ENCODE measurements at regions not wholly inside any gene's neighbourhood (a gene's known extent, or its start where the extent isn't known, plus 50 kb on each side); places are given as distances from the start of the nearest gene placed in this dataset.

DNA sequence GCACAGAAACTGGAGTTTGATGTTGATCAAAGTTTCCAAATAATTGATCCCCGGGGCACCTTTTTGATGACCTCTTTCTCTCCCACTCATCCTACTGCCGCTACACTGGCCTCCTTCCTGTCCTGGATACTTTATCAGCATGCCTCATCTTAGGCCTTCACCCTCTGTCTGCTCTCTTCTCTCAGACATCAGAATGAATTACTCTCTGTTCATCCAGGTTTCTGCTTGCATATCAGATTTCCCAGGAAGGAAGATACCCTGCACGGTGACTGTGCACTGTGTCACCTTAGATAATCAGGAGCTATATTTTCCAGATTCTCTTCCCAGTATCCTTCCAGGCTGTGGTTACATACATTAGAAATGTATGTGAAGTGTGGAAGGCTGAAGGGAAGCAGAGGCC, 397.0 kb downstream of the DIRAS2 start:
- TF ChIP-seq, protein P1, sequence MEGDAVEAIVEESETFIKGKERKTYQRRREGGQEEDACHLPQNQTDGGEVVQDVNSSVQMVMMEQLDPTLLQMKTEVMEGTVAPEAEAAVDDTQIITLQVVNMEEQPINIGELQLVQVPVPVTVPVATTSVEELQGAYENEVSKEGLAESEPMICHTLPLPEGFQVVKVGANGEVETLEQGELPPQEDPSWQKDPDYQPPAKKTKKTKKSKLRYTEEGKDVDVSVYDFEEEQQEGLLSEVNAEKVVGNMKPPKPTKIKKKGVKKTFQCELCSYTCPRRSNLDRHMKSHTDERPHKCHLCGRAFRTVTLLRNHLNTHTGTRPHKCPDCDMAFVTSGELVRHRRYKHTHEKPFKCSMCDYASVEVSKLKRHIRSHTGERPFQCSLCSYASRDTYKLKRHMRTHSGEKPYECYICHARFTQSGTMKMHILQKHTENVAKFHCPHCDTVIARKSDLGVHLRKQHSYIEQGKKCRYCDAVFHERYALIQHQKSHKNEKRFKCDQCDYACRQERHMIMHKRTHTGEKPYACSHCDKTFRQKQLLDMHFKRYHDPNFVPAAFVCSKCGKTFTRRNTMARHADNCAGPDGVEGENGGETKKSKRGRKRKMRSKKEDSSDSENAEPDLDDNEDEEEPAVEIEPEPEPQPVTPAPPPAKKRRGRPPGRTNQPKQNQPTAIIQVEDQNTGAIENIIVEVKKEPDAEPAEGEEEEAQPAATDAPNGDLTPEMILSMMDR (IDR thresholded peaks at IDR 0.05; ENCODE audit: low read length, missing control alignments) = no peak
- no peak for DNase-seq (ENCODE audit: low read depth)
- H3K4me3 ChIP-seq (replicated peaks; ENCODE audit: low read depth, low read length) = no peak overlapping the region

DNA sequence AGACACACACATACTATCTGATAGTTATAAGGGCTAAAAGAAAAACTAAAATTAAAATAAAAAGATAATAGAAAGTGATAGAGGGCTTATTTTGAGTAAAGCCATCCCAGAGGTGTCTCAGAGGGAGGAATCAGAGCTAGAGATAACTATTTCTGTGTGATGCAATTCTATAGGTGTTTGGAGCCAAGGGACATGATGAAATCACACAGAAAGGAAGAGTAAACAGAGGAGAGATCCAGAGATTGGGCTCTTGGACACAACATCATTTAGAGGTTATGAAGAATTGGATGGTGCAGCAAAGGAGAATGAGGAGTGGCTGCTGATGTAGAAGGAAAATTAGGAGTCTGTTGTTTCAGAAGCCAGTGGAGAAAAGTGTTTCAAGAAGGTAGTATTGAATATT, 393.5 kb downstream of the DIRAS2 start:
- no peak for DNase-seq (ENCODE audit: low read depth)
- TF ChIP-seq, protein P1 (IDR thresholded peaks at IDR 0.05; ENCODE audit: low read length, missing control alignments) = no peak
- no peak overlapping the region for H3K4me3 ChIP-seq (replicated peaks; ENCODE audit: low read depth, low read length)

DNA sequence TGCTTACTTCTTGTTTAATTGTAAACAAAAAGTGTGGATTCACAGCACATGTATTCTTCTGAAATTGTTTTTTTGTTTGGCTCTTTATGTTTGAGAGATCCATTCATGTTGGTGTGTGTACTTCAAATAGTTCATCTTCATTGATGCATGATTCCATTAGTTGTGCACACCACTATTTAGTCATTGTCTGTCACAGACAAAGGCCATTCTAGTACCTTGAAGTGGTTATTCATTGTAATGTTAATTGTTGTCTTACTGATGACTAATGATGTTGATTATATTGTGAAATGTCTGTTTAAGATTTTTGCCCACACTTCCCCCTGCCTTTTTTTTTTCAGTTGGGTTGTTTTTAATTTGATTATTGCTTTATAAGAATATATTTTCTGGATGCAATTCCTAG, 391.3 kb downstream of the DIRAS2 start:
- DNase-seq (ENCODE audit: low read depth) = no peak
- TF ChIP-seq, protein P1 (IDR thresholded peaks at IDR 0.05; ENCODE audit: low read length, missing control alignments) = no peak
- no peak overlapping the region for H3K4me3 ChIP-seq (replicated peaks; ENCODE audit: low read depth, low read length)

DNA sequence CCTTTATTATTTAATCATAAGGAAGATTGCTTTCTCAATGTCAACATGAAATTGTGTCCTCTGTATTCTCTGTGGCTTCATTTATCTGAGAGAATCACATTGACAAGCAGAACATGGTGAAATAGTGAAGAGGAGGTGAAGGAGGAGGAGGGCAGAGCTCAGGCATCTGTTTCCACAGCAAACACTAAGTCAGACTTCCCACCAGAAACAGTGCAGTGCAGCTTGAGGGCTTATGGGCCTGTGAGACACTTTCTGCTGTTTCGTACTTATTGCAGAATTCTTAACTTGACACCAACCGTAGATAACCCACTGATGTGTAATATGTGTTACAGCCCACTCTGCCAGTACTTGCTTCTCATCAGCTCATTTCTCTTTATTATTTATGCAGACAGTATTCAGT, 386.3 kb downstream of the DIRAS2 start:
- no peak overlapping the region for H3K4me3 ChIP-seq (replicated peaks; ENCODE audit: low read depth, low read length)
- TF ChIP-seq, protein P1 (IDR thresholded peaks at IDR 0.05; ENCODE audit: low read length, missing control alignments) = no peak
- DNase-seq (ENCODE audit: low read depth) = no peak

DNA sequence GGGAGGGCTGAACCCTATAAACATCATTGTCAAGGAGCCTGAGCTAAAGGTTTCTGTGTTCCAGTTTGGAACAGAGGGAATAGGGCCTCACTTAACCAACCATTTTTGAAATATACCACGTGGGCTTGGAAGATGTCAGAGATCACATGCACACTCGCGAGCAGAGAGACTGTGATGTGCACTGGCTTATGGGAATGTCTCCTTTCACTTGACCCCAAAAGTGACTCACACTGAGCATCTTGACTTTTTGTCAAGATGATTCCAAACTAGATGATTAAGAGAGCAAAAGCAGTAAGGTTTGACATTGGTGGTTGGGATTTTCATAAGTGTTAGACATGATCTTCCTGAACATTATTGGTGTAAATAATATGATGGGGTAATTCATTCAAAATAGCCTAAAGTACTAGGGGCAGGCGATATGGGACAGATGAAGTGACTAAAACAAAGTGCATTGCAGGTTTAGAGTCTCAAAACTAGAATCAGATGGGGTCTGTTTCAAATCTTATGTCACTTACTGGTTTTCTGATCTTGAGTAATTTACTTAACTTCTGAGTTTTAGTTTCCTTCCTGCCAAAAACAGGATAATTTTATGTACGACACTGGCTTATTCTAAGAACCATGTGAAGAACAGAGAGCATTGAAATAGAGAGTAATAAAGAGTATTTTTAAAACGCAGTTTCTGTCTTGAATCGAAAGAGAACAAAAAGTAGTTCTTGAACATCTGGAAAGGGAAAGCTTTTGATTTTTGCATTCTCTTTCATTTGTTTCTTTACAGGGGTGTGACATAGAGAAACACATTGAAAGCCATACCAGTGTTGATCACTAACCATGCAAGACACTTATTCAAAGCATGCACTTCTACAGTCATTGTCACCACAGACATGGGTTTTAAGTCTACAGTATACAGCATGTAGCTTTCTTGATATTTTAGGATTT, 383.0 kb downstream of the DIRAS2 start:
- TF ChIP-seq, protein P1 (IDR thresholded peaks at IDR 0.05; ENCODE audit: low read length, missing control alignments) = no peak
- DNase-seq (ENCODE audit: low read depth) = no peak
- H3K4me3 ChIP-seq (replicated peaks; ENCODE audit: low read depth, low read length) = no peak overlapping the region

DNA sequence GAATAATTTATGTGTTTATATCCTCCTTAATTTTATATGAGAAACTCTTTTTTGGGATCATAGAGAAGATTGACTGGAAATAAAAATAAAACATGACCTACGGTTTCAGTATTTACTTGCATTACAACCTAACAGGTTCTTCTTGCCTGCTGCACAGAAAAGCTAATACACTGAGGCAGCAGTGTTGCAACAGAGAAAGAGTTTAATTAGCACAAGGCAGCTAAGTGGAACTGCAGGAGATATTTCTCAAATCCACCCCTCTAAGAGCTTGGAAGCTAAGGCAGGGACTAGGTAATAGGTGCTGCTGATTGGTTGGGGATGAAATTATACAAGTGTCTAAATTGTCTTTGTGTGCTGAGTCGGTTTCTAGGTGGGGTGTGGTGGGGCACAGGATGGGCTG, 380.9 kb downstream of the DIRAS2 start:
- TF ChIP-seq, protein P1 (IDR thresholded peaks at IDR 0.05; ENCODE audit: low read length, missing control alignments) = no peak
- DNase-seq (ENCODE audit: low read depth) = no peak
- no peak overlapping the region for H3K4me3 ChIP-seq (replicated peaks; ENCODE audit: low read depth, low read length)

DNA sequence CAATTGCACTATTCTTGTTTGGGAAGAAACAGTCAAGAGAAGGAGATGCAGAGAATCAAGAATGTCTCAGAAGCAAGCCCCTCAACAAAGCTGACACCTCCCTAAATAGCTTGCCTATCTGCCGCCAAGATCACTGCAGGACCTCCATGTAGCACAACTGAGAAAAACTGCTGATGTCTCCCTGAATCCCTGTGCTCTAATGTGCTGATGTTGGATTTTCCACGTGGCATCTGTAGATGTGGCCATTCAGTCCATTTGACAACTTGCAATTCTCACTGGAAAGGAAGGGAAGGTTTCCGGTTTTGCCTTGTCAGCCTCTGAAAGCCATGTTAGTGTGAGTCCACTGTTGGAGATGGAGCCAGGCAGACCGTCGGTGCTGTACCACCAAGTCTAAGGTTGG, 374.0 kb downstream of the DIRAS2 start:
- no peak for DNase-seq (ENCODE audit: low read depth)
- H3K4me3 ChIP-seq (replicated peaks; ENCODE audit: low read depth, low read length) = no peak overlapping the region
- TF ChIP-seq, protein P1 (IDR thresholded peaks at IDR 0.05; ENCODE audit: low read length, missing control alignments) = no peak
